ENCODE measurements at regions not wholly inside any gene's neighbourhood (a gene's known extent, or its start where the extent isn't known, plus 50 kb on each side); places are given as distances from the start of the nearest gene placed in this dataset.
A peak's percentile ranks its signal among the peaks of the same experiment; 100 is the strongest.
"Not testable (repeated sequence)": the region's sequence is repeated elsewhere in the genome, so short reads cannot be mapped to it uniquely, and the experiment has no call there.

GRCh38 chr1:98143403-98143802 lies 222.6 kb upstream of the DPYD start:
- no peaks in the 10 kb centered on the region for H3K36me3 ChIP-seq
- no peaks in the 10 kb centered on the region for H3K27me3 ChIP-seq
- DNase-seq = no peak
- H3K9me3 ChIP-seq (replicated peaks) = no peaks in the 10 kb centered on the region
- no peak overlapping the region for H3K27ac ChIP-seq
- no peak overlapping the region for H3K4me3 ChIP-seq
- no peaks in the 10 kb centered on the region for H3K4me1 ChIP-seq

GRCh38 chr1:98133131-98133530 lies 212.3 kb upstream of the DPYD start:
- no peaks in the 10 kb centered on the region for H3K27me3 ChIP-seq
- DNase-seq = no peak
- no peak overlapping the region for H3K4me3 ChIP-seq
- H3K4me1 ChIP-seq = no peaks in the 10 kb centered on the region
- H3K36me3 ChIP-seq = no peaks in the 10 kb centered on the region
- no peak overlapping the region for H3K27ac ChIP-seq
- H3K9me3 ChIP-seq (replicated peaks) = no peaks in the 10 kb centered on the region

GRCh38 chr1:98130408-98130807 lies 209.6 kb upstream of the DPYD start:
- no peaks in the 10 kb centered on the region for H3K4me1 ChIP-seq
- H3K4me3 ChIP-seq = no peak overlapping the region
- no peaks in the 10 kb centered on the region for H3K27me3 ChIP-seq
- no peaks in the 10 kb centered on the region for H3K9me3 ChIP-seq (replicated peaks)
- H3K36me3 ChIP-seq = no peaks in the 10 kb centered on the region
- H3K27ac ChIP-seq = no peak overlapping the region
- no peak for DNase-seq

DNA sequence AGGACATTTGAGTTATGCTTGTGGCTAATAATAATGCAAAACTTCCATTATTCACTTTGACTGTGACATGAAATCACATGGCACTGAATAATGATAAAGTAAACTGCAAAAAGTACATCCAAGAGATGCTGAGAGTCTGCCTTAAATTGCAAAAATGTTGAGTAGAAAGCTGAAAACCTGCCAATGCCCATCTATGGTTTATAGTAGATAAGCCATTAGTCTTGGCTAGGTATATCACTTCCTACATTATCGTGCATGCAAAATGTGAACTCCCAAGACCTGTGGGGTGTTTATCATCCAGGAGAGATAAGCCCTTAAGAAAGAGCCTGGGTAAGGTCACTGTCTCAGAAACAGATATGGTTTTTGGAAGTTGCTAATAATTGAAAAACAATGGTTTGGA lies 208.7 kb upstream of the DPYD start:
- no peaks in the 10 kb centered on the region for H3K4me1 ChIP-seq
- H3K27me3 ChIP-seq = no peaks in the 10 kb centered on the region
- no peak overlapping the region for H3K27ac ChIP-seq
- no peak overlapping the region for H3K4me3 ChIP-seq
- no peaks in the 10 kb centered on the region for H3K36me3 ChIP-seq
- DNase-seq = no peak
- no peaks in the 10 kb centered on the region for H3K9me3 ChIP-seq (replicated peaks)

- Histone ChIP-seq H3K27me3 (no peaks in the 10 kb centered on the region), H3K9me3 (replicated peaks) (no peaks in the 10 kb centered on the region), H3K4me3 (no peak overlapping the region), H3K27ac (no peak overlapping the region), H3K36me3 (no peaks in the 10 kb centered on the region), H3K4me1 (no peaks in the 10 kb centered on the region)
- no peak for DNase-seq
Observed at GRCh38 chr1:98126740-98127139, 205.9 kb upstream of the DPYD start.

DNA sequence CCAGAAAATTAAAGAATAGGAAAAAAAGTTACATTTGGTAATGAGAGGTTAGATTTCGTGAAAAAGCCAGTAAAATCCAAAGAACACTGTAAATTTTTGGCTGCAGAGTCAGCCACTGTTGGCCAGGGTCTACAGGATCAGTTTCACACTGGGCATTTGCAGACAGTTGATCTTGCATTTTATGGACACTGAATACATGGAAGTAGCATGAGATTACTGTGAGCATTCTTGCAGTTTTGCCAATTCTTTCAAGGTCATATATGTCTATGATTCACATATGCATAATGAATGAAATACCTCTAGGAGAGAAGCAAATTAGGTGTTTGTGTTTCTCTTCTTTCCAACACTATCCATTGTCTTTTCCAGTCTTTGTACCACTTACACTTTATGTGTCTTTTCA lies 200.8 kb upstream of the DPYD start:
- Histone ChIP-seq H3K36me3 (no peaks in the 10 kb centered on the region), H3K4me1 (no peaks in the 10 kb centered on the region), H3K27ac (no peak overlapping the region), H3K27me3 (no peaks in the 10 kb centered on the region), H3K4me3 (no peak overlapping the region), H3K9me3 (replicated peaks) (no peaks in the 10 kb centered on the region)
- DNase-seq = no peak

- Histone ChIP-seq H3K9me3 (replicated peaks) (no peaks in the 10 kb centered on the region), H3K27ac (no peak overlapping the region), H3K4me1 (no peaks in the 10 kb centered on the region), H3K27me3 (no peaks in the 10 kb centered on the region), H3K4me3 (no peak overlapping the region), H3K36me3 (no peaks in the 10 kb centered on the region)
- DNase-seq = peak; percentile 22 to 65
Observed at GRCh38 chr1:98119796-98120195, 199.0 kb upstream of the DPYD start.

- H3K4me1 ChIP-seq = no peaks in the 10 kb centered on the region
- no peak overlapping the region for H3K4me3 ChIP-seq
- no peak overlapping the region for H3K27ac ChIP-seq
- H3K36me3 ChIP-seq = no peaks in the 10 kb centered on the region
- H3K9me3 ChIP-seq (replicated peaks) = no peaks in the 10 kb centered on the region
- no peak for DNase-seq
- no peaks in the 10 kb centered on the region for H3K27me3 ChIP-seq
Observed at GRCh38 chr1:98113811-98114210, 193.0 kb upstream of the DPYD start.

- H3K36me3 ChIP-seq = no peaks in the 10 kb centered on the region
- H3K27me3 ChIP-seq = no peaks in the 10 kb centered on the region
- no peak overlapping the region for H3K27ac ChIP-seq
- no peak for DNase-seq
- H3K4me3 ChIP-seq = no peak overlapping the region
- no peaks in the 10 kb centered on the region; the same call in 1 of the 2 replicates for H3K9me3 ChIP-seq (replicated peaks)
- H3K4me1 ChIP-seq = no peaks in the 10 kb centered on the region
Observed at GRCh38 chr1:98112626-98113025, 191.8 kb upstream of the DPYD start.

- H3K9me3 ChIP-seq (replicated peaks) = peaks cover 6% of the 10 kb centered on the region; the same call in 1 of the 2 replicates
- H3K27ac ChIP-seq = no peak overlapping the region
- H3K36me3 ChIP-seq = no peaks in the 10 kb centered on the region
- H3K27me3 ChIP-seq = no peaks in the 10 kb centered on the region
- no peaks in the 10 kb centered on the region for H3K4me1 ChIP-seq
- no peak overlapping the region for H3K4me3 ChIP-seq
- DNase-seq = no peak
Observed at GRCh38 chr1:98110674-98111073, 189.8 kb upstream of the DPYD start.

- not testable (repeated sequence) for DNase-seq; H3K27ac ChIP-seq; H3K36me3 ChIP-seq; H3K27me3 ChIP-seq; H3K4me3 ChIP-seq; H3K9me3 ChIP-seq (replicated peaks); H3K4me1 ChIP-seq
Observed at GRCh38 chr1:98108378-98108777, 187.5 kb upstream of the DPYD start.

GRCh38 chr1:98107256-98107655 lies 186.4 kb upstream of the DPYD start:
- Histone ChIP-seq H3K9me3 (replicated peaks) (peaks cover 6% of the 10 kb centered on the region; the same call in 1 of the 2 replicates), H3K27me3 (no peaks in the 10 kb centered on the region), H3K36me3 (no peaks in the 10 kb centered on the region), H3K4me3 (no peak overlapping the region), H3K27ac (no peak overlapping the region), H3K4me1 (0 out of 2 replicates have a peak, but pooled peaks cover 2% of the 10 kb centered on the region)
- DNase-seq = no peak

DNA sequence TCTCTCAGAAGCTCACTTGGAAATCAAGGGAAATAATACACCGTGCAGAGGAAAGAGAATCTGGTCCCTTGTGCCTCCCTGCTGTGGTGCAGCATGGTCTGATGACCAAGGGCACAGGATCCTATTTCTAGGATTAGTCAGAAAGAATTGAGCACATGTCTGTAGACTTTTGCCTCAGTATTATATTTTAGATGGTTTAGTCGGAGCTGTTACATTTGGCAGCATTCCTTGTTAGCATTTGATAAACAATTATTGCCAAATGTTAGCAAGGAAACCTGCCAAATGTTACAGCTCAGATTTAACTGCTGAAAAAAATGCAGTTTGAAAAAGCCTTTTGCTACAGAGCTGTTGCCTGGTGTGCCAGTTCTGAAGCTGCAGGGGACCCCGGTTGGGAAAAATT lies 183.5 kb upstream of the DPYD start:
- Histone ChIP-seq H3K9me3 (replicated peaks) (peaks cover 6% of the 10 kb centered on the region; the same call in 1 of the 2 replicates), H3K4me3 (no peak overlapping the region), H3K36me3 (no peaks in the 10 kb centered on the region), H3K4me1 (0 out of 2 replicates have a peak, but pooled peaks cover 4% of the 10 kb centered on the region), H3K27ac (no peak overlapping the region), H3K27me3 (no peaks in the 10 kb centered on the region)
- peak in 1 of 2 experiments; percentile 16 for DNase-seq

GRCh38 chr1:98103617-98104285 lies 182.9 kb upstream of the DPYD start:
- Histone ChIP-seq H3K27ac (no peak overlapping the region), H3K9me3 (replicated peaks) (peaks cover 6% of the 10 kb centered on the region; the same call in 1 of the 2 replicates), H3K4me1 (0 out of 2 replicates have a peak, but pooled peaks cover 4% of the 10 kb centered on the region), H3K4me3 (no peak overlapping the region), H3K27me3 (no peaks in the 10 kb centered on the region), H3K36me3 (no peaks in the 10 kb centered on the region)
- peak in 1 of 2 experiments; percentile 14 for DNase-seq

- peak in 1 of 2 experiments; percentile 42 for DNase-seq
- Histone ChIP-seq H3K27ac (no peak overlapping the region), H3K4me1 (0 out of 2 replicates have a peak, but pooled peaks cover 4% of the 10 kb centered on the region), H3K36me3 (no peaks in the 10 kb centered on the region), H3K9me3 (replicated peaks) (peaks cover 4% of the 10 kb centered on the region; the same call in 1 of the 2 replicates), H3K27me3 (no peaks in the 10 kb centered on the region), H3K4me3 (no peak overlapping the region)
Observed at GRCh38 chr1:98102345-98103030, 181.7 kb upstream of the DPYD start.

All from SJCRH30 (cell line).